HG02623 (cell line): ENCODE measurements at regions not wholly inside any gene's neighbourhood (a gene's known extent, or its start where the extent isn't known, plus 50 kb on each side); places are given as distances from the start of the nearest gene placed in this dataset.

Source experiments
- ATAC-seq: cut with Tn5 transposase; IDR thresholded peaks from one replicate; pipeline ENCODE4 v1.9.1; 2021; ENCODE audit warnings: moderate library complexity; ENCODE audit not compliant: unreplicated experiment

GRCh38 chr14:100673085-100673806, 53.4 kb upstream of the DLK1 start:
- ATAC-seq: no peak

DNA sequence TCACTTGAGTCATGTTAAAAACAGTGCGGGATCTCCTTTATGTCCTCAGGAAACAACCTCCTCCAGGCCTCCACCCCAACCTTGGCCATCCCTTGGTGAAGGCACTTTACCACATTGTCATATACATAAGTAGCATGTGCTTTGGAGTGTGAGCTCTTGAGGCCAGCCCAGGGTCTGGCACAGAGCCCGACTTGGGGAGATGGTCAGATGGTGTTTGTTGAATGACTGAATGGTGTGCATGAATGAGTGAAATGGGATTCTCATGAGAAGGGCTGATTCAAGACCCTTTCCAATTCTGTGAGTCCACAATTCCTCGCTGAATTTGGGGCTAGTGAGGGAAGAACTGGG, 52.9 kb upstream of the DLK1 start:
- no peak for ATAC-seq

DNA sequence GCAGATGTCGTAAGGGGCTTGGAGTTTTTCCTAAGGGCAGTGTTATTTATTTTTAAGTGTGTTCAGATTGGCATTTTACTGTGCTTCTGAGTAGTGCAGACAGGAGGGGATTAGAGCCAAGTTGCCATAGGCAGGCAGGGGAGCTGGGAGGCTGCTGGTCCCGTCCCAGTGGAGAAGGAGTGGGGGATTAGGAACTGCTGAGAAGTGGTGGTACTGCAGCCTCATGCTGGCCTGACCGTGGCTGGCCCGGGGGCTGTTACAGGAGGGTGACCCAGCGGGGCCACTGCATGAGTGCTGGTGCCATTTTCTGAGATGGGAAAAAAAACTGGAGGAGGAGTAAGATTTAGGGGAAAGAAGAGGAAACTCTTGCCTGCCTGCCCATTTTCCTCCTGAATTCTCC, 52.3 kb upstream of the DLK1 start:
- no peak for ATAC-seq

- ATAC-seq: no peak
Measured at GRCh38 chr14:100674897-100675619, 51.6 kb upstream of the DLK1 start.

DNA sequence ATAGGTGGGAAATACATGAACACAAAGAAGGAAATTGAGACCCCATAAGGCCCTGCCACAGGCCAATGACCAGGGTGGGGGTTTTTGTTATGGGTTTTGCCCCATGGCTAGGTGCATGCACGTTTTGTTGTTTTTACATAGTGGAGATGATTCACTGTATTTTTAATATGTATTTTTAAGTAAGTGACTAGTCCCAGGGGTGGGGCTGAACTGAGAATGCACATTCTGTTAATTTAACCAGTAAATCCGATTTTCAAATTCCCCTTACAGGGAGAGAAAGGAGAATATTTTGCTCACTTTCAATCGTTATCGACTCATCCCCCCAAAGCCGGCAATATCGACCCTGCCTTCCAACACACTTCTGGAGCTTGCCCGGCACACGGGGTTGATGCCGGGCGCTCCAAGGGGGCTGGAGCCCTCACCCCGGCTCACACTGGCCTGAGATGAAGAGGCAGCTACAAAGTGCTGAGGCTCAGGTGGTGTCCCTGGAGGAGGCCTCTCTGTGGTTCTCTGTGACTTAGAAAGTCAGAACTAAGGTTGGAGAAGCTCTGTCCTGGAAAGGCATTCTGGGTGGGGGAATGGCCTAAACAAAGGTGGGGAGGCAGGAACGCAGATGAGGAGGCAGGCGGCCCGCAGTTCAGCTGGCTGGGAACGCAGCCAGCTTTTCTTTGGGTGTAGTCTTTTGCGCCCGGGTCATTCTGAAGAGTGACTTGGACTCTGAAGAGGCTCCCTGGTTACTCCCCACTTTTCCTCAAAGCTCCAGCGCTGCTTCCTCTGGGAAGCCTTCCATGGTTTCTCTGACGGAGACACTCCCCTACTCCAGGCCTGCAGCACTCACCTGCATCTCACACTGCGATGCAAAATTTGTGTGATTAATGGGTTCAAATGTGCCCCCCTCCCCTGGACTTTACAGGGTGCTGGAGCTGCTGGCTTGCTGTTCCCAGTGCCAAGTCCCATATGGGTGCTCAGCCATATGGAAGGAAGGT, 50.7 kb upstream of the DLK1 start:
- ATAC-seq: no peak
